ENCODE measurements at regions not wholly inside any gene's neighbourhood (a gene's known extent, or its start where the extent isn't known, plus 50 kb on each side); places are given as distances from the start of the nearest gene placed in this dataset.

GRCh38 chr3:194194051-194194756 is 58.3 kb downstream of the HES1 start:
- TF ChIP-seq CTCF (IDR thresholded peaks at IDR 0.05), result no peak
- TF ChIP-seq POLR2A (IDR thresholded peaks at IDR 0.05), result no peak
- no peak for TF ChIP-seq POLR2AphosphoS5 (IDR thresholded peaks at IDR 0.05)
